ENCODE measurements at regions not wholly inside any gene's neighbourhood (a gene's known extent, or its start where the extent isn't known, plus 50 kb on each side); places are given as distances from the start of the nearest gene placed in this dataset.

- Histone ChIP-seq H3K9ac (ENCODE audit: control insufficient read depth, extremely low read depth, insufficient read depth, low read length) (no peak overlapping the region), H3K9me1 (ENCODE audit: control insufficient read depth, extremely low read depth, insufficient read depth, low read length) (no peaks in the 10 kb centered on the region), H3K4me2 (ENCODE audit: control insufficient read depth, extremely low read depth, insufficient read depth, low read depth, low read length) (no peak overlapping the region), H3K4me1 (ENCODE audit: control insufficient read depth, extremely low read depth, insufficient read depth, low read length) (no peaks in the 10 kb centered on the region), H3K27me3 (ENCODE audit: control insufficient read depth, extremely low read depth, insufficient read depth, low read length) (no peaks in the 10 kb centered on the region), H3K27ac (ENCODE audit: control insufficient read depth, insufficient read depth, low read length) (no peak overlapping the region), H4K20me1 (ENCODE audit: control insufficient read depth, extremely low read depth, insufficient read depth, low read length) (no peaks in the 10 kb centered on the region), H2AFZ (ENCODE audit: control insufficient read depth, low read length) (no peak overlapping the region), H3K4me3 (ENCODE audit: control insufficient read depth in 2 of 3, extremely low read depth in 1 of 3, insufficient read depth in 2 of 3, low read depth in 1 of 3, low read length in 3 of 3) (no peak overlapping the region), H3K36me3 (ENCODE audit: control insufficient read depth in 2 of 2, extremely low read depth in 1 of 2, insufficient read depth in 2 of 2, low read length in 2 of 2) (no peaks in the 10 kb centered on the region), H3K9me3 (ENCODE audit: control insufficient read depth, low read depth, low read length) (no peaks in the 10 kb centered on the region), H3K79me2 (ENCODE audit: control insufficient read depth, insufficient read depth, low read length) (no peaks in the 10 kb centered on the region)
- dilution Hi-C loops (cut with MboI; ENCODE audit: extremely low pct_ligation_motif_present, low sequenced_read_pairs): no loop called here
- no peak for TF ChIP-seq EZH2 (IDR thresholded peaks at IDR 0.05; ENCODE audit: low read length)
- no peak for TF ChIP-seq CTCF (optimal IDR thresholded peaks at IDR 0.05 in 1 of 3, IDR thresholded peaks at IDR 0.05 in 1 of 3, conservative IDR thresholded peaks at IDR 0.05 in 1 of 3; ENCODE audit: extremely low read depth in 1 of 3, insufficient read depth in 2 of 3, low read length in 3 of 3)
- no peak for DNase-seq (ENCODE audit: low read depth, low spot score)
- FAIRE-seq: no peak
Measured at GRCh38 chr2:81495556-81495955, 1191.0 kb upstream of the LRRTM1 start.

- Histone ChIP-seq H3K4me3 (ENCODE audit: control insufficient read depth in 2 of 3, extremely low read depth in 1 of 3, insufficient read depth in 2 of 3, low read depth in 1 of 3, low read length in 3 of 3) (no peak overlapping the region), H3K27me3 (ENCODE audit: control insufficient read depth, extremely low read depth, insufficient read depth, low read length) (no peaks in the 10 kb centered on the region), H3K4me2 (ENCODE audit: control insufficient read depth, extremely low read depth, insufficient read depth, low read depth, low read length) (no peak overlapping the region), H4K20me1 (ENCODE audit: control insufficient read depth, extremely low read depth, insufficient read depth, low read length) (no peaks in the 10 kb centered on the region), H3K4me1 (ENCODE audit: control insufficient read depth, extremely low read depth, insufficient read depth, low read length) (no peaks in the 10 kb centered on the region), H3K9ac (ENCODE audit: control insufficient read depth, extremely low read depth, insufficient read depth, low read length) (no peak overlapping the region), H3K27ac (ENCODE audit: control insufficient read depth, insufficient read depth, low read length) (no peak overlapping the region), H3K79me2 (ENCODE audit: control insufficient read depth, insufficient read depth, low read length) (no peaks in the 10 kb centered on the region), H2AFZ (ENCODE audit: control insufficient read depth, low read length) (no peak overlapping the region), H3K9me3 (ENCODE audit: control insufficient read depth, low read depth, low read length) (peaks cover 5% of the 10 kb centered on the region), H3K36me3 (ENCODE audit: control insufficient read depth in 2 of 2, extremely low read depth in 1 of 2, insufficient read depth in 2 of 2, low read length in 2 of 2) (no peaks in the 10 kb centered on the region), H3K9me1 (ENCODE audit: control insufficient read depth, extremely low read depth, insufficient read depth, low read length) (no peaks in the 10 kb centered on the region)
- FAIRE-seq (no peak), DNase-seq (ENCODE audit: low read depth, low spot score) (no peak)
- TF ChIP-seq CTCF (optimal IDR thresholded peaks at IDR 0.05 in 1 of 3, IDR thresholded peaks at IDR 0.05 in 1 of 3, conservative IDR thresholded peaks at IDR 0.05 in 1 of 3; ENCODE audit: extremely low read depth in 1 of 3, insufficient read depth in 2 of 3, low read length in 3 of 3) (no peak), EZH2 (IDR thresholded peaks at IDR 0.05; ENCODE audit: low read length) (no peak)
- dilution Hi-C loops (cut with MboI; ENCODE audit: extremely low pct_ligation_motif_present, low sequenced_read_pairs): no loop called here
Measured at GRCh38 chr2:81483254-81483653, 1178.7 kb upstream of the LRRTM1 start.
